SK-N-MC (cell line): ENCODE measurements at regions not wholly inside any gene's neighbourhood (a gene's known extent, or its start where the extent isn't known, plus 50 kb on each side); places are given as distances from the start of the nearest gene placed in this dataset.

Experiments
- EZH2 ChIP-seq: fragments of 200-600 bp; sonication (generic); IDR thresholded peaks from one replicate; pipeline ENCODE4 v1.6.1; 2017; ENCODE audit warnings: antibody characterized with exemption
- FOXP2 ChIP-seq: optimal IDR thresholded peaks from 2 replicates; pipeline ENCODE3; 2011; ENCODE audit warnings: mild to moderate bottlenecking, moderate library complexity; ENCODE audit not compliant: insufficient read depth; ENCODE audit errors: extremely low read length, control extremely low read depth
- POLR2AphosphoS5 ChIP-seq: IDR thresholded peaks from 2 replicates; pipeline ENCODE4 v1.6.1; 2012; ENCODE audit warnings: mild to moderate bottlenecking, low read depth, low read length, borderline replicate concordance

GRCh38 chr20:6940048-6940447 lies 172.6 kb downstream of the BMP2 start:
- no peak for TF ChIP-seq EZH2
- TF ChIP-seq POLR2AphosphoS5: no peak
- TF ChIP-seq FOXP2: no peak
